HEK293 (cell line): ENCODE measurements at regions not wholly inside any gene's neighbourhood (a gene's known extent, or its start where the extent isn't known, plus 50 kb on each side); places are given as distances from the start of the nearest gene placed in this dataset.

Experiments used
- CTCF ChIA-PET: fragments of 350-600 bp; formaldehyde crosslinking; extraction: SDS; loops from one replicate; lab custom pipeline; 2021; ENCODE audit warnings: antibody characterized with exemption; lab: Yijun Ruan, JAX
- POLR2A ChIA-PET: fragments of 300-600 bp; formaldehyde crosslinking; extraction: SDS; loops from one replicate; lab custom pipeline; 2020; ENCODE audit warnings: antibody characterized with exemption, inconsistent platforms; lab: Yijun Ruan, JAX
- H3K27ac ChIP-seq: fragments of 200-500 bp; sonication (Bioruptor generic); 2 replicates; pipeline ENCODE4 v1.5.1; 2014; ENCODE audit warnings: low read depth, low read length, control low read depth, inconsistent platforms; ENCODE audit errors: extremely low read depth
- H3K36me3 ChIP-seq, 2 experiments: fragments of 200-500 bp in 1 of 2; sonication (Bioruptor generic) in 1 of 2; 1 replicate in 1 of 2; 2 replicates in 1 of 2; pipeline ENCODE4 v1.5.1; 2014 to 2017; ENCODE audit warnings: inconsistent platforms in 2 of 2, low read length in 2 of 2; ENCODE audit not compliant: control insufficient read depth in 2 of 2, insufficient read depth in 1 of 2
- H3K4me1 ChIP-seq: fragments of 200-500 bp; sonication (Bioruptor generic); 2 replicates; pipeline ENCODE4 v1.5.1; 2014; ENCODE audit warnings: mild to moderate bottlenecking, low read length, inconsistent platforms; ENCODE audit not compliant: control insufficient read depth, insufficient read depth
- H3K4me3 ChIP-seq: 2 replicates; pipeline ENCODE4 v1.5.1; 2011; ENCODE audit warnings: low read depth, mild to moderate bottlenecking, control low read depth, low read length, moderate library complexity
- H3K9me3 ChIP-seq: fragments of 200-500 bp; sonication (Bioruptor generic); 2 replicates; pipeline ENCODE4 v1.5.1; 2014; ENCODE audit warnings: low read depth, low read length, inconsistent platforms; ENCODE audit not compliant: control insufficient read depth, insufficient read depth
- ELK4 ChIP-seq: IDR thresholded peaks from 2 replicates; pipeline ENCODE4 v1.6.1; 2011; ENCODE audit warnings: mild to moderate bottlenecking, low read depth, low read length, borderline replicate concordance
- GFI1B ChIP-seq: fragments of 450-650 bp; formaldehyde crosslinking; IDR thresholded peaks from 2 replicates; pipeline ENCODE4 v1.5.1; 2016; ENCODE audit warnings: missing biosample characterization, missing genetic modification characterization
- GLIS1 ChIP-seq: fragments of 450-650 bp; formaldehyde crosslinking; IDR thresholded peaks from 2 replicates; pipeline ENCODE4 v1.5.1; 2016; ENCODE audit warnings: missing biosample characterization, missing genetic modification characterization
- IKZF3 ChIP-seq: fragments of 450-650 bp; IDR thresholded peaks from 2 replicates; pipeline ENCODE4 v1.5.0; 2018; ENCODE audit warnings: missing biosample characterization, mild to moderate bottlenecking, missing genetic modification characterization, moderate library complexity
- PATZ1 ChIP-seq: fragments of 450-650 bp; formaldehyde crosslinking; IDR thresholded peaks from 2 replicates; pipeline ENCODE4 v1.5.1; 2016; ENCODE audit warnings: missing biosample characterization, missing genetic modification characterization
- REST ChIP-seq: fragments of 450-650 bp; formaldehyde crosslinking; IDR thresholded peaks from 2 replicates; pipeline ENCODE4 v1.5.1; 2016; ENCODE audit warnings: missing biosample characterization, missing genetic modification characterization
- TCF7L2 ChIP-seq: IDR thresholded peaks from 2 replicates; pipeline ENCODE4 v1.6.1; 2011; ENCODE audit warnings: low read depth, mild to moderate bottlenecking, inconsistent platforms, low read length, moderate library complexity, borderline replicate concordance
- ZBTB1 ChIP-seq: fragments of 450-650 bp; formaldehyde crosslinking; IDR thresholded peaks from 2 replicates; pipeline ENCODE4 v1.5.1; 2016; ENCODE audit warnings: missing biosample characterization, missing genetic modification characterization
- ZBTB8A ChIP-seq: fragments of 450-650 bp; formaldehyde crosslinking; IDR thresholded peaks from 2 replicates; pipeline ENCODE4 v1.5.1; 2016; ENCODE audit warnings: missing biosample characterization, missing genetic modification characterization
- ZEB2 ChIP-seq: fragments of 450-650 bp; formaldehyde crosslinking; IDR thresholded peaks from 2 replicates; pipeline ENCODE4 v1.5.1; 2016; ENCODE audit warnings: missing biosample characterization, missing genetic modification characterization
- ZIC2 ChIP-seq: fragments of 450-650 bp; formaldehyde crosslinking; IDR thresholded peaks from 2 replicates; pipeline ENCODE4 v1.5.1; 2016; ENCODE audit warnings: missing biosample characterization, missing genetic modification characterization
- ZNF132 ChIP-seq: fragments of 450-650 bp; formaldehyde crosslinking; IDR thresholded peaks from 2 replicates; pipeline ENCODE4 v1.5.1; 2017; ENCODE audit warnings: missing biosample characterization, missing genetic modification characterization, borderline replicate concordance
- ZNF157 ChIP-seq: fragments of 450-650 bp; formaldehyde crosslinking; IDR thresholded peaks from 2 replicates; pipeline ENCODE4 v1.5.1; 2016; ENCODE audit warnings: missing biosample characterization, missing genetic modification characterization
- ZNF211 ChIP-seq: fragments of 450-650 bp; formaldehyde crosslinking; IDR thresholded peaks from 2 replicates; pipeline ENCODE4 v1.5.1; 2016; ENCODE audit warnings: low read depth, missing biosample characterization, missing genetic modification characterization
- ZNF223 ChIP-seq: fragments of 450-650 bp; formaldehyde crosslinking; IDR thresholded peaks from 2 replicates; pipeline ENCODE4 v1.5.1; 2016; ENCODE audit warnings: missing biosample characterization, missing genetic modification characterization
- ZNF266 ChIP-seq: fragments of 450-650 bp; formaldehyde crosslinking; IDR thresholded peaks from 2 replicates; pipeline ENCODE4 v1.5.1; 2016; ENCODE audit warnings: missing biosample characterization, missing genetic modification characterization, low read depth
- ZNF292 ChIP-seq: fragments of 450-650 bp; formaldehyde crosslinking; IDR thresholded peaks from 2 replicates; pipeline ENCODE4 v1.5.1; 2016; ENCODE audit warnings: low read depth, missing biosample characterization, missing genetic modification characterization, borderline replicate concordance
- ZNF423 ChIP-seq: fragments of 450-650 bp; formaldehyde crosslinking; IDR thresholded peaks from 2 replicates; pipeline ENCODE4 v1.5.1; 2016; ENCODE audit warnings: missing biosample characterization, missing genetic modification characterization
- ZNF510 ChIP-seq: fragments of 450-650 bp; formaldehyde crosslinking; IDR thresholded peaks from 2 replicates; pipeline ENCODE4 v1.5.1; 2018; ENCODE audit warnings: mild to moderate bottlenecking, missing genetic modification characterization, missing biosample characterization; ENCODE audit not compliant: insufficient replicate concordance
- ZNF529 ChIP-seq: fragments of 450-650 bp; formaldehyde crosslinking; IDR thresholded peaks from 2 replicates; pipeline ENCODE4 v1.5.1; 2017; ENCODE audit warnings: missing genetic modification characterization, missing biosample characterization; ENCODE audit not compliant: insufficient replicate concordance
- ZNF560 ChIP-seq: fragments of 450-650 bp; formaldehyde crosslinking; IDR thresholded peaks from 2 replicates; pipeline ENCODE4 v1.5.1; 2017; ENCODE audit warnings: missing biosample characterization, missing genetic modification characterization, borderline replicate concordance
- ZNF621 ChIP-seq: fragments of 450-650 bp; formaldehyde crosslinking; IDR thresholded peaks from 2 replicates; pipeline ENCODE4 v1.5.1; 2017; ENCODE audit warnings: missing biosample characterization, missing genetic modification characterization
- ZNF623 ChIP-seq: fragments of 450-650 bp; formaldehyde crosslinking; IDR thresholded peaks from 2 replicates; pipeline ENCODE4 v1.5.1; 2016; ENCODE audit warnings: missing biosample characterization, missing genetic modification characterization
- ZNF664 ChIP-seq: fragments of 450-650 bp; formaldehyde crosslinking; IDR thresholded peaks from 2 replicates; pipeline ENCODE4 v1.5.1; 2016; ENCODE audit warnings: missing biosample characterization, missing genetic modification characterization
- ZNF677 ChIP-seq: fragments of 450-650 bp; IDR thresholded peaks from 2 replicates; pipeline ENCODE4 v1.5.0; 2018; ENCODE audit warnings: missing biosample characterization, mild to moderate bottlenecking, missing genetic modification characterization, moderate library complexity
- ZNF692 ChIP-seq: fragments of 450-650 bp; formaldehyde crosslinking; IDR thresholded peaks from 2 replicates; pipeline ENCODE4 v1.5.1; 2016; ENCODE audit warnings: missing biosample characterization, missing genetic modification characterization
- ZNF785 ChIP-seq: fragments of 450-650 bp; formaldehyde crosslinking; IDR thresholded peaks from 2 replicates; pipeline ENCODE4 v1.5.1; 2016; ENCODE audit warnings: missing biosample characterization, missing genetic modification characterization
- ZNF792 ChIP-seq: fragments of 450-650 bp; formaldehyde crosslinking; IDR thresholded peaks from 2 replicates; pipeline ENCODE4 v1.5.1; 2016; ENCODE audit warnings: missing biosample characterization, missing genetic modification characterization

- ChIA-PET CTCF (no interaction called here), POLR2A (no interaction called here)
- no peak overlapping the region for H3K27ac ChIP-seq
- TF ChIP-seq ZNF423 (tag by site-specific recombination) (no peak), ZNF211 (tag by site-specific recombination) (no peak), ZNF529 (tag by site-specific recombination) (no peak), ZNF623 (tag by site-specific recombination) (no peak), ZNF223 (no peak), PATZ1 (no peak), ZNF560 (no peak), ZNF664 (tag by site-specific recombination) (no peak), REST (tag by site-specific recombination) (no peak), ZNF677 (tag by site-specific recombination) (no peak), GLIS1 (no peak), ZIC2 (tag by site-specific recombination) (no peak), ZNF157 (tag by site-specific recombination) (no peak), ZNF792 (tag by site-specific recombination) (no peak)
- H3K9me3 ChIP-seq: no peaks in the 10 kb centered on the region
- no peaks in the 10 kb centered on the region for H3K36me3 ChIP-seq
- H3K4me1 ChIP-seq: no peaks in the 10 kb centered on the region
- no peak overlapping the region for H3K4me3 ChIP-seq
Observed at GRCh38 chr12:127716166-127716565, 550.8 kb upstream of the TMEM132C start.

- H3K36me3 ChIP-seq: no peaks in the 10 kb centered on the region
Observed at GRCh38 chr12:127717278-127717677, 549.7 kb upstream of the TMEM132C start.

GRCh38 chr12:127720334-127720733 lies 546.6 kb upstream of the TMEM132C start:
- CTCF ChIA-PET: interaction anchor here (0.6 to 1.1 kb wide), 2 partner anchors 9 to 795 kb away, joined by 3 to 4 read pairs; no protein-coding TSS in a partner anchor
- no peaks in the 10 kb centered on the region for H3K9me3 ChIP-seq
- no peaks in the 10 kb centered on the region for H3K4me1 ChIP-seq
- no peak overlapping the region for H3K4me3 ChIP-seq
- H3K36me3 ChIP-seq: no peaks in the 10 kb centered on the region
- no peak overlapping the region for H3K27ac ChIP-seq
- POLR2A ChIA-PET: no interaction called here
- TF ChIP-seq ELK4 (no peak), TCF7L2 (no peak), ZNF510 (no peak), ZNF621 (tag by site-specific recombination) (no peak), ZEB2 (no peak), ZNF785 (tag by site-specific recombination) (no peak), ZNF292 (tag by site-specific recombination) (no peak), ZNF692 (tag by site-specific recombination) (no peak), ZBTB1 (tag by site-specific recombination) (no peak), GFI1B (tag by site-specific recombination) (no peak), ZNF266 (tag by site-specific recombination) (no peak), ZBTB8A (tag by site-specific recombination) (no peak)

More at GRCh38 chr12:127717278-127717677, 549.7 kb upstream of the TMEM132C start:
- H3K27ac ChIP-seq: no peak overlapping the region
- CTCF ChIA-PET: no interaction called here
- TF ChIP-seq IKZF3 (tag by site-specific recombination) (no peak), ZNF132 (tag by site-specific recombination) (no peak)
- TF ChIP-seq, all 188 proteins: peak for 0
- no peak overlapping the region for H3K4me3 ChIP-seq
- H3K4me1 ChIP-seq: no peaks in the 10 kb centered on the region
- POLR2A ChIA-PET: no interaction called here
- no peaks in the 10 kb centered on the region for H3K9me3 ChIP-seq
